Effector CD8-positive, alpha-beta T cell (primary cell): ENCODE measurements at regions not wholly inside any gene's neighbourhood (a gene's known extent, or its start where the extent isn't known, plus 50 kb on each side); places are given as distances from the start of the nearest gene placed in this dataset.

ENCODE experiments used
- DNase-seq: peaks from one replicate; lab custom pipeline; 2025; lab: John Stamatoyannopoulos, UW

DNA sequence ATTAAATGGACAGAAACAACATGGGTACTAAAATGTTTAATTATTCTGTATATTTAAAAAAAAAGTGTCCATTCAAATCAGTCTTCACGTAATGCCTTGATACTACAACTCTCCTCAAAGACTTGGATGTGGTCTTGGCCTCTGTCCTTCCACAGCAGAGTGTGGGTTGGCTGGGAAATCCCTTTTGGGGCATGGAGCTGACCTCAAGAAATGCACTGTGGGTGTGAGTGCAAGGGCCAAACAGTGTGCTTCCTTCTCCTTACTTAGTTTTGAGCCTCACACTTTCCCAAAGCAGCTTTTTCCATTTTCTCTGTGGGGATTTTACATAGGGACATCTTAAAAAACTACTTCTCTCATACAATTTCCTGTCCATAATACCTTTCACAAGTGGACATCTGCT lies 607.4 kb downstream of the EFNB2 start:
- no peak for DNase-seq

DNA sequence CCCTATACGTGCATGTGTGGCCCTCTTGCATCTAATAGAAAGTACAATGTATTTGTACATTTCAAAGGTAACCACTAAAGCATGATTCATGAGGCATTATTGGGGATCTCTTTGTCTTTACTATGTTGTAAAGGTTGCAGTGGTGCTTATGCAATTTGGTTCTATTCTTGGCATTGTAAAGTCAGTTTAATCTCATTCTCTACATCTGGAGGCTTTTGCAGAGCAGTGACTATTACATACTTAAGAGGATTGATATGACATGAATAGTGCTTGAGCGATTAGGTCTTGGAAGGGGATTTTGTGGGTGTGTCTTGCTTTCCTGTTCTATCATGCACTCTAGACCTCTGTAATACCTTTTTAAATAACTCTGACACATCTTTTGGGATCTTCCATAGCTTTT lies 610.0 kb downstream of the EFNB2 start:
- no peak for DNase-seq

DNA sequence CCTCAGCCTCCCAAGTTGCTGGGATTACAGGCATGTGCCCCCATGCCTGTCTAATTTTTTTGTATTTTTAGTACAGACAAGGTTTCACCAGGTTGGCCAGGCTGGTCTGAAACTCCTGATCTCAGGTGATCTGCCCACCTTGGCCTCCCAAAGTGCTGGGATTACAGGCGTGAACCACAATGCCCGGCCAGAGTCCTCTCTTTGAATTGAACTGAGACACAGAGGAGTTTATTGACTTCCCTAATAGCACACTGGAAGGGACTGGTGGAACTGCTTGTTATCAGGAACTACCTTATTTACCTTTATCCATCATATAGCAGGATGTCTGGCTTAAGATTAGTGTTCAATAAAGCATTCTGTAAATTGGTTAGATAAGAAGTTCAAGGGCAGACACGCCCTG lies 613.8 kb downstream of the EFNB2 start:
- no peak for DNase-seq

DNA sequence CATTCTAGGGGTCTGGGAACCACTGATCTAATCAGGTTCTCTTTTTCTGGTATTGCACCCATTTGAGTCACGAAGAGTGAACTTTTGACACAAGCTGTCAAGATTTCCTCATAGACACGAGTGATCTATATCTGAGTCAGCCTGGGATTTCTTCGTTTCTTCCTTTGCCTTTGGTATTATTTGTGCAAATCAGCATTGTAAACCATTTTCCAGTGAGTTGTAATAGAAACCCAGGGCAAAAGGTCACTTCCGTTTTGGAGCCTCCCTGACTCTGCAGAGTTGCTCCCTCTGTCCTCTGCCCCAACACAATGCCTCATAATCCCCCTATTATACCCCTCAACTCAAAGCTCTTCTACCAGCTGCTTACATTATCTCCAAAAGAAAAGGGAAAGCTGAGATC lies 615.1 kb downstream of the EFNB2 start:
- DNase-seq = no peak

DNA sequence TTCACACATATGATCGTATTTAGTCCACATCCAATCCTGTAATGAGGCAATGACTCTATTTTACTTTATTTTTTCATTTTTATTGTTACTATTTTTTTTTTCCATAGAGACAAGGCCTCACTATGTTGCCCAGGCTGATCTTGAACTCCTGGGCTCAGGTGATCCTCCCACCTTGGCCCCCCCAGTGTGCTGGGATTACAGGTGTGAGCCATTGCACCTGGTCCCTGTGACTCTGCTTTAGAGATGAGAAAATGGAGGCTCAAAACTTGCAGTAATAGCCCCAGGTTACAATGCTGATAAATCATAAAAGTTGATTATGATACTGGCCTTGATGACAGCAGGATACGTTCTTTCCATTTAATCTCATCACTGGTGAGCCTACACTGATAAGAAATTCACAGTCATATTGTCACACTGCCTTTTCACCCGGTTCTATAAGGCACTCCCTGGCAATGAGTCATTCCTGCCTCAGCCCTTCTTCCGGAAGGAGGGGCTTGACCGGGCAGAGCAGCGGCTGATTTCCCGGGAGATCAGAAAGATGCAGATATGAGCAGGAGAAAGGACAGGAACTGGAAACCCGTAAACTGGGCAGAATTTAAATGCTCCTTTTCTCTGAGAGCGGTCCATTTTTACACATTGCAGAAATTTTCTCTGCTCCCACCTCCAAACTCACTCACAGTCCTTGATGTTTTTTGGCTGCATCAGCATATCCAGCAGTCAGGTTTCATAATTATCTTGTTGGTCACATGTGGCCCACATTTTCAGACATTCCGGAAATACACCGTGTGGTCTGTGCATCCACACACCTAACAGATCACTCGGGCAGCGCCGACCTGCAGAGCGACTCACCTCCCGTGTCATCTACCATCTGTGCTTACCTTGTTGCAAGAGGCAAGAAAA lies 616.4 kb downstream of the EFNB2 start:
- DNase-seq = no peak

DNA sequence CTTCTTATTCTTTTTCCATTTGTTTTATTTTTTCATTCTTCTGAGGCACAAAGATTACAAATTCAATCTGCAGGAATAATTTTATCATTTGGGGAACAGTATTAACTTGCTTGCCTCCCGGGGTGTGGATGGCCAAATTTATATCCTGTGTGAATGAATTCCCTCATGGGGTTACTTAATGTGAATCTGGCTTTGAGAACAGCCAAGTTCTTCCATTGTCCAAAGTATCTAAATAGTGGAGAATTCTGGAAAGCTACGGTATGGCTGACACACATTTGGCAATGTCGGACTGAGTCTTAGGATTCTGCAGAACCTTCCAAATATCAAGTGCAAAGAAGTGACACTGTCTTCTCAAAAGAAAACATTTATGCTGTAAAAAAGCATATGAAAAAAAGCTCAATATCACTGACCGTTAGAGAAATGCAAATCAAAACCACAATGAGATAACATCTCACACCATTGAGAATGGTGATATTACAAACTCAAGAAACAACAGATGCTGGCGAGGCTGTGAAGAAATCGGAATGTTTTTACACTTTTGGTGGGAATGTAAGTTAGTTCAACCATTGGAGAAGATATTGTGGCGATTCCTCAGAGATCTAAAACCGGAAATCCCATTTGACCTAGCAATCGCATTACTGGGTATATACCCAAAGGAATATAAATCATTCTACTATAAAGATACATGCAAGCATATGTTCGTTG lies 620.2 kb downstream of the EFNB2 start:
- DNase-seq = no peak

DNA sequence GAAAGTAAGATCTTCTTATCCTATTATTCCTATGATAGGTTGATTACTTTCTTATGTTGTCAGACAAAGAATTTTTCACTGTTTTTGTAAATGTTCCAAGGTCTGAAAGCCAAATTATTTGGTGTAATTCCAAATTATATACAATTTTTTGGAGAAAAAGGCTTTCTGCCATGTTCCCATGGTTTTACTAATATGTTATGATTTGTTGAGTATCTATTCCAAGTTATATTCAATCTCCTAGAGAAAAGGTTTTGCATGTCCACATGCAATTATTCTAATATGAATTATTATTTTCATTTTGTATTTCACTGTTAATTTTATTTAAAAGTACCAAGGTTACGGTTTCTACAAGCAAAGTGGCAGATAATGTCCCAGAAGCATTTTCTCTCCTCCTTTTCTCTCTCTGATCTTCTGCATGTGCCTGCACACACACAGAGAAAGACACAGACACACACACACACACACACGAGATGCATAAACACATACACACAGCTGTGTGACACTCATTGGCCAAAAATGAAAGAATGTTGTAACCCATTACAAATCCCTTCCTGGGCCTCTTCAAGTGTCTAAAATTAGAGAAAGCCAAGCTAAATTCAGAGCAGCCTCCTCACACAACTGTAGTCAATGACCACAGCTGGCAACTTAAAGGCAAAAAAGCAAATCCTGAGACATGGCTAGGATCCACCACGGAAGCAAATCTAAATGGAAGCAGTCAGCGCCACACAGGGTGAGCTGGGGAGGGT lies 621.0 kb downstream of the EFNB2 start:
- no peak for DNase-seq

DNA sequence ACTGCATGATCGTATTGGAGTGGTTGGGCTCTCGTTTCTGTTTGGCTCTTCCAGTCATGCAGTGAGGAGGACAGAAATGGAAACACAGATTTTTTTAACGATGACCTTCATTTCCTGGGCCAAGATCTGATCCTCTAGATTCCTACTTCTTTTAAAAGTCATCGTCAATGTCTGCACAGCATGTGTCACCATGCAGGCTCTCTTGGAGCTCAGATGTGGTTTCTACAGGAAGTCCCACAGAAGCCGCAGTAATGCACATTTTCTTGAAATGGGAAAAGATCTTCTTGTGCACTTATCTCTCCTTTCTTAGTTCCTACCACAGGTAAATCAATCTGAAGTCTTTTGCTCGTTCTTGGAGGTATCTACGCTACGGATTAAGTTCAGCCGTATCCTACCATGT lies 626.9 kb downstream of the EFNB2 start:
- no peak for DNase-seq

DNA sequence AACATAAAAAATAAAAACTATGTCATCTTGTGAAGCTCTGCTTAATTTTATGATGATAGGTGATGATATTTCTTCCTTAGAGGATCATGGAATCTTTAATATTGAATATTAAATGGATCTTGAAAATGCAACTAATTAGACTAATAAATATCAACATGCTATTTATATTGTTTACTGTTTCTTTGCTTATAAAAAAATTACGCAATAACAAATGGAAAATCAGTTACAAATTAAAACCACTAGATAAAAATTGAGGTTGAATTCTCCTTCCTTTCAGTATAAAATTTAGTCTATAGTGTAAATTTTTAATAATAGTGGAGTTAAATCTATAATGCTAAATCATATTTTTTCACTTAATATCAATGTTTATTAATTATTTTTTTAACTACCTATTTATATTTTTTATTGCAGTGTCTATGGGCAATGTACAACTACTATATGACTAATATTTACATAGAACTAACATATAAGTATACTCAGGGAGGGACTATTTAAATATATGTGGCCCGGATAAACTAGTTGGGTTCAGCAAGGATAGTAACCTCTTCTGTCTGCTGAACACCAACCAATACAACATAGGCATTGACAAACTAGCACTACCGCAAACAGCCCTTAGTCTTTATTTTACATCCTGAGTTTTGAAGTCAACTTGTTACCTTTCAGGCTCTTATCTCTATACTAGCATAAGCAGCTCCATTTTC lies 628.0 kb downstream of the EFNB2 start:
- no peak for DNase-seq

DNA sequence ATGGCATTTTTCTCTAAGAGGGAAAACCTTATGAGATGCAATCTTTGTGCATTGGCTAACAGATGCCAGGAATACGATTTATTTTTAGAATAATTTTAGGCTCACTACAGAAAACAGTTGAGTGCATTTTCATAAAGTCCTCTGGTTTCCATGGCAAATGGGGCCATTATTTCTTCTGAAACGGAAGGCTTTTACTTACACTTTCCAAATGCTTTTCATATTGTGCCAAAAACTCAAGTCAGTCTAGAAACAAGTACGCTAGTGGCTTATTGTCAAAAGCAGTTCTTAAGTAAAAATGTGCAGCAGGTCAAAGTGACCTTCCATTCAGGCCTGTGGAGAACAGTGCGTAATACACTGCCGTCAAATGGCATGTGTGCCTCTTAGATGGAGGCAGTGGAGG lies 628.7 kb downstream of the EFNB2 start:
- DNase-seq = no peak

DNA sequence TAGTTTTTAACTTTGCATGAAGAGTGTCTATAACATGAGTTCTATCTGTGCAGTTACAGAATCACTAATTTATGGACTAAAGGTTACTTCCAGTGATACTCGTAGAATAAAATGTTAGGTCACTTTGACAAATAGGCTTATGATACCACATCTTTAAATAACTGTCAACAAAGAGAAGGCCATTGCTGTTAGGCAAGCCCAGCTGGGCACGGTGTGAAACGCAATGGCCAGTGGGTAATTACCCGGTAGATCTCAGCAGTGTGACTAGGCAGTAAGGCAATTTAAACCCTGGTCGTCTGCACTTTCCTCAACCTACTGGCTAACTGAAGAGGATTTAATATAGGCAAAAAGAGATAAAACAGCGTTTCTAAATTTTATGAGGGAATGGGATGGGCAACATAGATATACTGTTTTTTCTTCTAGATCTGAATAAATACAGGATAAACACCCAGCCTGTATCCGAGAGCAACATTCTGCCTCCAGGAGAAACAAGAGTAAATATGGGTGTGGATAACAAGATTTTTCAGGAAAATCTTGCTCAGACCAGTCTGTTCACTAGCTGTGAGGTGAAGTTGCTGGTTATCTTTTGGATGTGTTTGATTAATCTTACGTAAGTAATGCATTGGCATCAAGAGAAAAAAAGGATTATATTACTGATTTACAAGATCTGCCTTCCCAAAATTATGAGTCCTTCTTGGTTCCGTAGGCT lies 631.3 kb downstream of the EFNB2 start:
- no peak for DNase-seq

DNA sequence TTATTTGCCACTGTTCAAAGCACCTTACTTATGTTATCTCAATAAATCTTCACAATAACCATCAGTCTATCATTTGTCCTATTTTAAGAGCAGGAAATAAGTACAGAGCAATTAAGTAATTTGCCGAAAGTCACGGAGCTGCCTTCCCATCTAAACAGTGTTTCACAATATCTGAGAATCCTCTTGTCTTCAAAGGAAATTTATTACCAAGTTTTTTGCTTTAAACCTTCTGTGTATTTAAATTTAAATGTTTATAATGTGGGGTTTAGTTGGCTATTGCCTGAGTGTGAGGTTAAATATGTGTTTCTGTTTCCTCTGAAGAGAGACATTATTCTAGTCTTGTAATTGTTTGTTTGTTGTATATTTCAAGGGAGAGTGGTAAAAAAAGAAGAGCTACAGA lies 633.1 kb downstream of the EFNB2 start:
- no peak for DNase-seq

DNA sequence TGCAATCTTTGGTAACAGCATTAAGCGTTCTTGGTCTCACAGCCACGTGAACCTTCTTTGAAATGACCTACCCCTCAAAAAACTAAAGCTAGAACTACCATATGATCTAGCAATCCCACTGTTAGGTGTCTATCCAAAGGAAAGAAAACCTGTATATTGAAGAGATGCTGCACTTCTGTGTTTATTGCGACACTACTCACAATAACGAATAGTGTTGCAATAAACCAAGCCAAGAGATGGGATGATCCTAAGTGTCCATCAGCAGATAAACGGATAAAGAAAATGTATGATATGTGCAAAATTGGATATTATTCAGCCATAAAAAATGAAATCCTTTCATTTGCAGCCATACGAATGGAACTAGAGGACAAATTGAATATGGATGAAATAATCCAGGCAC lies 637.9 kb downstream of the EFNB2 start:
- no peak for DNase-seq

DNA sequence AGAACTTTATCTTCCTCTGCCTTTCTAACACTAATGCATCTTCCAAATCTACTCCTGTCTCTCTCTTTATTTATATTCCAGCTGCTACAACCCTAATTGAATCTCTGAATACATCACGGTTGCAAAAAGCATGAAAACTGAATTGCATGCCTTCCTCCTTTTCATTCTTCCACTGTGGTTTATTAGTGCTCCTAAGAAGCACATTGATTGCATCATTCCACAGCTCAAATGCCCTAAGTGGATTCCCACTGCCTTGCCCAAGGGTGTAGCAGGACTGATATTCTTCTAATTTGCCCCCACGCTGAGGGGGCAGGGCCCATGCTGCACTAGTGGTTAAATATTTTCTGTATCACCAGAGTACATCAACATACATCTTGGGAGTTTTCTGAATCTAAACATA lies 640.8 kb downstream of the EFNB2 start:
- no peak for DNase-seq

DNA sequence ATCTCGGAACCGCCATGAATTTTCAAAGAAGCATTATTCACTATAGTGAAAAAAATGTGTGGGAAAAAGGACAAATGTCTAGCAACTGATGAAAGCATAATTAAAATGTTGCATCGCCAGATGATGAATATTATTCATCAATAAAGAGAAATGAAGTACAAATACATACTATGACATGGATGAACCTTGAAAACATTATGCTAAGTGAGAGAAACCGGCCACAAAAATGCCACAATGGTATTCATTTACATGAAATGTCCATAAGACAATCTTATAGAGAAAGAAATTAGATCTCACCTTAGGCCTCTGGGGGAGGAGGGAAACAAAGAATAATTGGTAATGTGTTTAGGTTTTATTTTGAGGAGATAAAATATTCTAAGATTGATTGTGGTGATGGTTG lies 645.0 kb downstream of the EFNB2 start:
- DNase-seq = no peak

DNA sequence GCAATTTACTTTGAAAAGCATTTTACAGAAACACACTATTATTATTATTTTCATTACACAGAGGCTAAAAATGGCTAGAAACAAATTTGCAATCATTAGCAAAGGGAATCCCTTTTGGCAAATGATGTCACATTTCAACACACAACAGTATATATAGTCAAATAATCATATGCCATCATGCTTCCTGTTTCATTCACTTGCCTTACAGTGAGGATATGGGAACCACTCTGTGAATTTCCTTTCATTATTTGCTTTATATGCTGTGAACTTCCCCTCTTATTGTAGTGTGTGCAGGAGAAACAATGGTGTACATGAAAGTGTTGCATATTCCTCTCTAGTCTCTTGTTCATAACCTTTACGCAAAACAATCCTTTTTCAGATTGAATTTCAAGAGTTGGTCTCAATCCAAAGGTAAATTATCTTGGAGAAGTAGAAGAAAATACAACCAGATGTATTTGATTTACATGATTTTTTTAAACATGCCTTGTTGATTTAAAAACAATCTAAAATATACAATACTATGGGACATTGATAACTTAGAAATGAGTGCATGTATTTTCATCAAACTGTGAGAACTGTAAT lies 657.3 kb downstream of the EFNB2 start:
- no peak for DNase-seq

DNA sequence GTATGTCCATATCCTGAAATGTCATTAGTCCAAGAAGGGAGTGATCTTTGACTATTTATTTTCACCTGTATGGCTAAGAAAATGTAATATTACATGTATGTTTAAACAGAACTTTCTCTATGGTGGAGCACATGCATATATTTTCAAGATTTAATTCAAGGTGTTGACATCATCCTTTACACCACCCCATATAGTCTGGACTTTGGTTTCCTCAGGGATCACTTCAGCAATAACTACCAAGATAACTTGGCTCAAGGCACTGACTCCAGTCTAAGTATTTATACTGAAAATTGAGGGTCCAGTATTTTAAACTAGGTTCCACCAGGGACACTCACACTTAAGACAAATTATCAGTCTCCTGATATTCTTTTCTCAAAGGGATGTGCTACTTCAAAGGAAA lies 660.6 kb downstream of the EFNB2 start:
- no peak for DNase-seq

DNA sequence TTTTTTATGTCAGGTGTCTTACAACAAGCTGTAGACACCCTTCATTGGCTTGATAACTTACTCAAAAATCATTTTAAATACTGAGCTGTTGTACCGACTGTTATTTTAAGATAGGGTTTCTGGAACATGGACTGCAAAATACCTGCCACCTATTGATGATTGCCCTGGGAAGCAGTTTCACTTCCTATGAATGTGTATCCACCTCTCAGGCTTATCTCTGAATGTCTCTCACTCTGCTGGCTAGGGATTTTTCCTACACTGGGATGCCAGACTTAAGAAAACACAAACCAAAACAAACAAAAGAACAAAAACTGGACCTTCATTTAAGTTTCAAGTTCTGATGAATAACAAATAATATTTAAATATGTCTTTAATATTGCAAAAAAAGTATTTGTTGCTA lies 663.7 kb downstream of the EFNB2 start:
- DNase-seq = no peak

DNA sequence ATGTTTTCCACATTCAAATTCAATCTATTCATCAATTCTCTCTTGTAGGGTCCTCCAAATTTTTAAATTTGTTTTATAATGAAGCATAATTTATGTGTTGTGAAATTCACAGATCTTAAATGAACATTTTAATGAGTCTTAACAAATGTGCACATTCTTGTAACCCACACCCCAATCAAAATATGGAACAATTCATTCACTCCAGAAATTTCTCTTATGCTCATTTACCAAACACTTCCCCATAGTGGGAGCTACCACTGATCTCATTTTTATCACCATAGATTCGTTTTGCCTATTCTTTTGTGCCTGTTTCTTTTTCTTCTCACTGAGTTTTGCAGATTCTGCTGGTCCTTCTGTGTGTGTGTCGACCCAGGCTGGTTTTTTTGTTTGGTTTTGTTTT lies 664.1 kb downstream of the EFNB2 start:
- no peak for DNase-seq

DNA sequence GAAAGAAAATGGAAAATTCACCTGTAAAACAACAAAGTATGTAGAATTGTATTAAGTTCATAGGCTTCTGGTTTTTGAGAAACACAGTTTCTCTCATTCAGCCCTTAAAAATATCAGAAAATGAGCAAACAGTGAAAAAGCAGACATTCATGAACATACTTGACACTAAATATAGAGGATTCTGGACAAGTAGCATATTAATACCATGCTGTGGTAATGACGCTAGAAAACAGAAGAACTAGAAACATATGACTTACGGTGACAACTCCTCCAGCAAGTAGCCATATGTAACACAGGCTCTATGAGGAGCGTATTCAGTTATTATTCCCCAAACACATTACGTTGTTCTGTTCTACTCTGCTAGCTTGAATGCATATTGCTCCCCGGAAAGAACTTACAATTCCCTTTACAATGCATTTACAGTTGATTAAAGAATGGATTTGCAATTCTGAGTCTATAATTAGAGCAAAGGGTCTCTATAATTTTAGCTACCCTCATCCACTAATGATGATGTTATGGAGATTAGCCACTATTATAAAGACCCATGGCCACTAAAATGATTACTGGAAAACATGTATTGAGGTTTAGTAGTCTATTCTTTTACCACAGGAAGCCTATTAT lies 672.1 kb downstream of the EFNB2 start:
- DNase-seq = no peak

DNA sequence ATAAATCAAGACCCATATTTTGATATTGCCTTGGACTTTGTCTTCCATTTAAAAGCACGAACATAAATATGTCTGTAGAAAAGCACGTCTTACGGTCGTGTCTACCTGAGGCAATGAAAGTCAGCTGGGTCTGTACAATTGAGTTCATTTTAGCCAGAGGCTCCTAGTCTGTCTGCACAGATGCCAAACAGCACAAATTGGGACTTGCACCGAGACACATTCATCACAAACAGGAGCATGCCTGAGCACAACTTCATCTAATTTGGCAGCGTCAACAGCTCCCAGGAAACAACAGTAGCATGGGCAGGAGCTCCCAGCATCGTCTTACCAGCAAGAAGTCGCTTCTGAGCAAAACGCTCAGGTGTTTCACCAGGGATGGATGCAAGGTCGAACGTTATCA lies 687.0 kb downstream of the EFNB2 start:
- no peak for DNase-seq
